ENCODE measurements at regions not wholly inside any gene's neighbourhood (a gene's known extent, or its start where the extent isn't known, plus 50 kb on each side); places are given as distances from the start of the nearest gene placed in this dataset.

DNA sequence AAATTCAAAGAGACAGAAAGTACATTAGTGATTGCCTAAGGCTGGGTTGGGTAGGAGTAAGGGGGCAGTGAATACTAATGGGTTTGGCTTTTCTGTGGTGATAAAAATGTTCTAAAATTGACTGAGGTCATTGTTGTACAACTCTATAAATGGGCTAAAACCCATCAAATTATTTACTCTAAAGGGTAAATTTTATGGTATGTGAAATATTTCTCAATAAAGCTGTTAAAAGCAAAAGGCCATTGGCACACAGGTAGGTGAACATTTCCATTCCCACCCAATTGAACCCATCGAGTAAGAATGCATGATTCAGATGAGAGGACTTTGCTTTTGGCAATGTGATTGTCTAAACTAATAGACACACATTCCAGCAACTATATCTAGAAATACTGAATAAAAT is 579.4 kb downstream of the GATA3 start:
- POLR2A ChIA-PET (ENCODE audit: low non-redundant PET) = no interaction called here
- CTCF ChIA-PET = no interaction called here

DNA sequence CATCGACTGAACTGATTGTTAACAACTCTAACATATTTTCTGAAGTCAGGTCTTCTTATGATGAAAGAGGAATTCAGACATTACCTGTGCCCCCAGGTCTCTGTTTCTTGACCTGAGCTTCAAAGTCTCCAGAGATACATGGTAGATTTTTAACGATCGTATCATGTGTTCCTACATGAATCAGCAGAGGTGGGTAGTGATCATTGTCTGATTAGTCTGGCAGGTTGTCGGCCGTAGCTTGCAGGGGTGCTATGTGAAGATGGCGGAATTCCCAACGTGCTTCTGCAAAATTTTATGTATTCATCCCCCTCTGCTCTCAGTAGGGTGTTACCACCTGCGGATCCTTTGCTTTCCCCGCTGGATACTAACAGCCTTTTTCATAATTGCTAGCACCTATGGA is 581.9 kb downstream of the GATA3 start:
- ChIA-PET POLR2A (ENCODE audit: low non-redundant PET) (no interaction called here), CTCF (no interaction called here)
- no peak for DNase-seq (ENCODE audit: low spot score)
- TF ChIP-seq, protein P1, sequence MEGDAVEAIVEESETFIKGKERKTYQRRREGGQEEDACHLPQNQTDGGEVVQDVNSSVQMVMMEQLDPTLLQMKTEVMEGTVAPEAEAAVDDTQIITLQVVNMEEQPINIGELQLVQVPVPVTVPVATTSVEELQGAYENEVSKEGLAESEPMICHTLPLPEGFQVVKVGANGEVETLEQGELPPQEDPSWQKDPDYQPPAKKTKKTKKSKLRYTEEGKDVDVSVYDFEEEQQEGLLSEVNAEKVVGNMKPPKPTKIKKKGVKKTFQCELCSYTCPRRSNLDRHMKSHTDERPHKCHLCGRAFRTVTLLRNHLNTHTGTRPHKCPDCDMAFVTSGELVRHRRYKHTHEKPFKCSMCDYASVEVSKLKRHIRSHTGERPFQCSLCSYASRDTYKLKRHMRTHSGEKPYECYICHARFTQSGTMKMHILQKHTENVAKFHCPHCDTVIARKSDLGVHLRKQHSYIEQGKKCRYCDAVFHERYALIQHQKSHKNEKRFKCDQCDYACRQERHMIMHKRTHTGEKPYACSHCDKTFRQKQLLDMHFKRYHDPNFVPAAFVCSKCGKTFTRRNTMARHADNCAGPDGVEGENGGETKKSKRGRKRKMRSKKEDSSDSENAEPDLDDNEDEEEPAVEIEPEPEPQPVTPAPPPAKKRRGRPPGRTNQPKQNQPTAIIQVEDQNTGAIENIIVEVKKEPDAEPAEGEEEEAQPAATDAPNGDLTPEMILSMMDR (conservative IDR thresholded peaks at IDR 0.05; ENCODE audit: low read depth) = no peak
- no peak overlapping the region for H3K27ac ChIP-seq

More for the DNA sequence above, 579.4 kb downstream of the GATA3 start:
- no peak overlapping the region for H3K27ac ChIP-seq
- TF ChIP-seq, protein P1 (conservative IDR thresholded peaks at IDR 0.05; ENCODE audit: low read depth) = no peak
- DNase-seq (ENCODE audit: low spot score) = peak; percentile 37

DNA sequence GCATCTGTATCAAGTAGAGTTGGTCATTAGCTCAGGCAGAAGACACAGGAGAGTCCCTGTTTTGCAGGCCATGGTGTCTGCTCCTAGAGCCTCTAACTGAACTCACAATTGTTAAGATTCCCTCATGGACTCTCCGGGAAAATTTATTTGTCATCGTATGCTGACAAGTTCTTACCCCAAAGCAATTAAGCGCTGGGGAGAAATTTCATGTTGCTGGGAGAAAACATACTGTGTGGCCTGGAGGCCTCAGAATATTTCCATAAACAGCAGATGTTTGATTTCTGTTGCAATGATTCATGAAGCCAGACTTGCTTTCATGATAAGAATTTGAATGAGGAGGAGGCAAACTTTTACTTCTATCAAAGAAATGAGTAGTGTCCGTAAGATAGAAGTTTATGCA is 583.2 kb downstream of the GATA3 start:
- TF ChIP-seq, protein P1 (conservative IDR thresholded peaks at IDR 0.05; ENCODE audit: low read depth) = no peak
- DNase-seq (ENCODE audit: low spot score) = no peak
- ChIA-PET POLR2A (ENCODE audit: low non-redundant PET) (no interaction called here), CTCF (interaction anchor here (0.5 kb wide), 1 partner anchor 215 kb away, joined by 3 read pairs; no protein-coding TSS in a partner anchor)
- H3K27ac ChIP-seq = no peak overlapping the region

DNA sequence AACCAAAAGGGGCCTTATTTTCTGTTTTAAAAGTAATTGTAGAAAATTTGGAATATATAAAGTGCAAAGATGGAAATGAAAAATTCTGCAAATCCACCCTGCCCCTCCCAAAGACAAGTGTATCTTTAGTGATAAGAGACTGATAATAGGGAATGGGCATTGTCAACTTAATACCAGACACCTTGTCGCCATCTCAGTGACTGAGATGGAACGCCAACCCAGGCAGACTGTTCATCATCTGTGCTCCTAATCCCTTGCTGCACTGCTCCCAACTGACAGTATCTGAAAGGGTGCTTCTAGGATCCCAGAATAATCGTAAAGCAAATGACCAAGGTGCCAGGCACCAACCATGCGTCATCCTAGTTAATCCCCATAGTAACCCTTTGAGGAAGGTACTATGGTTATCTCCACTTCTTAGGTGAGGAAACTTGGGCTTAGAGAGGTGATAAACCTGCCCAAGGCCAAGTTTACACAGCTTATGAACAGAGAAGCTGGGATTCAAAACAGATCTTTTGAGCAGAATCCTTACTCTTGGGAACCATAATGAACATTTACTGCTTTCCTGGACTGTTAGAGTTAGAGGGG is 583.7 kb downstream of the GATA3 start:
- ChIA-PET CTCF (interaction anchor here (0.5 kb wide), 1 partner anchor 214 kb away, joined by 3 read pairs; no protein-coding TSS in a partner anchor), POLR2A (ENCODE audit: low non-redundant PET) (no interaction called here)
- TF ChIP-seq, protein P1 (conservative IDR thresholded peaks at IDR 0.05; ENCODE audit: low read depth) = no peak
- DNase-seq (ENCODE audit: low spot score) = no peak
- no peak overlapping the region for H3K27ac ChIP-seq

DNA sequence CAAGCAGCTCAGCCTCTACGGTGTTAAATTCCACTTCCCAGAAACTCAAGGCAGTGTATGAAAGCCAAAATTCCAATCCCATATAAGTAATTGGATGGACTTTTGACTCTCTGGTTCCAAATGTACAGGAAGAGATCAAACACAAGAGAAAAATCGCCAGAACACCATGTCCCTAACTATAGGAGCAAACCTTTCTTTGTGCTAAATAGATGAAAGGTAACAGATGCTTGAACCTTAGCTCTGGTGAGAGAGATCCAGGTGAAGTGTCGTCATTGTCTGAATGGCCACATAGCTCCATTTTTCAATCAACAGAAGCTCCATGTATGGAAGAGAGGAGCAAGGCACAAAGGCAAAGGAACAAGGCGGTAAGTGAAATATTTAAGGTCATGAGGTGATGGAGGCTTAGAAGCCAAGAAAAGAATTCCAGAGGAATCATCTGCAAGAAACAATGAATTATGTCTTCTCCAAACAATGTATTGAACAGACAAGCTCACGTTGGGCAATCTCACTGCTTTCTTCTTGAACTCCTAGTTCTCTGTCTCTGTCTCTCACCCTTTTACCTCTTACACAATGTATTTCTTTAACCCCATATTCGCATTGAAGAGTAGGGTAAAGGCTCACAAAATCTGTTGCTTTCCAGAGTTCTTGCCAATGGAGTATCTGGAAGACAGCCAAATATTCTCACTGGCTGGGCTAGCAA is 585.1 kb downstream of the GATA3 start:
- DNase-seq (ENCODE audit: low spot score) = no peak
- ChIA-PET POLR2A (ENCODE audit: low non-redundant PET) (no interaction called here), CTCF (interaction anchor here (0.6 kb wide), 1 partner anchor 223 kb away, joined by 3 read pairs; no protein-coding TSS in a partner anchor)
- H3K27ac ChIP-seq = no peak overlapping the region
- TF ChIP-seq, protein P1 (conservative IDR thresholded peaks at IDR 0.05; ENCODE audit: low read depth) = no peak

DNA sequence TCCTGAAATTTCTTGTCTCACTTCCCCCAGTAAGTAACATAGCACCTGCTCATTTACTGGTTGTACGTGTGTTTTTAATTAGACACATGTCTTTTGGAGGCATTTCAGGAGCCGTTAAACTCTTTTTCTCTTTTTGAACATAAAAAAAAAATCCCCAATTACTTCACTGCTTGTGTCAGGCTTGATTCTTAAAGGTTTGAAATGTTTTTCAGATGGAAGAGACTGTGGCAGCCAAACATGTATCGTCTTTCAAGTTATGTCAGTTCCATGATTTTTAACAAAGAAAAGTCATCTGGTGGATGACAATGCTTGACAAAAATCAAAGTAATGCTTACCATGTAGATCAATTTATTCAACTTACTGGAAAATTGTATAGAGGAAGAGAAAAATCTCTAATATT is 585.8 kb downstream of the GATA3 start:
- ChIA-PET POLR2A (ENCODE audit: low non-redundant PET) (no interaction called here), CTCF (no interaction called here)
- no peak overlapping the region for H3K27ac ChIP-seq
- TF ChIP-seq, protein P1 (conservative IDR thresholded peaks at IDR 0.05; ENCODE audit: low read depth) = no peak
- no peak for DNase-seq (ENCODE audit: low spot score)

All from RWPE1 (cell line).